Inflammatory macrophage treated with lipopolysaccharide for 4 hours (primary cell): ENCODE measurements at regions not wholly inside any gene's neighbourhood (a gene's known extent, or its start where the extent isn't known, plus 50 kb on each side); places are given as distances from the start of the nearest gene placed in this dataset.
A peak's percentile ranks its signal among the peaks of the same experiment; 100 is the strongest.

ENCODE experiments used
- DNase-seq: peaks from one replicate; pipeline ENCODE4 v3.0.0-alpha.2; 2020

DNA sequence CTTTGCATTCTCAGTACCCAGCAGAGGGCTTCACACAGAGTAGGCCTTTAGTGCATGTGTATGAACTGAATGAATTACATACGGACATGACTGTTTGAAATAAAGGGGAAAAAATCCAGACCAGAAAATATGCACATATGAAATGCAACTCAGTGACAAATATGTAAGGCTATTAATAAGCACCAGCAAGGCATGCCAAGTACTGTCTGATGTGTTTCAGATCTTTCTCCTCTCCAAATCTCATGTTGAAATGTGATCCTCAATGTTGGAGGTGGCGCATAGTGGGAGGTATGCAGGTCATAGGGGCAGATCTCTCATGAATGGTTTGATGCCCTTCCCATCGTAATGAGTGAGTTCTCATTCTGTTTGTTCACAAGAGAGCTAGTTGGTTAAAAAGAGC is 87.3 kb upstream of the TOMM7 start:
- no peak for DNase-seq

DNA sequence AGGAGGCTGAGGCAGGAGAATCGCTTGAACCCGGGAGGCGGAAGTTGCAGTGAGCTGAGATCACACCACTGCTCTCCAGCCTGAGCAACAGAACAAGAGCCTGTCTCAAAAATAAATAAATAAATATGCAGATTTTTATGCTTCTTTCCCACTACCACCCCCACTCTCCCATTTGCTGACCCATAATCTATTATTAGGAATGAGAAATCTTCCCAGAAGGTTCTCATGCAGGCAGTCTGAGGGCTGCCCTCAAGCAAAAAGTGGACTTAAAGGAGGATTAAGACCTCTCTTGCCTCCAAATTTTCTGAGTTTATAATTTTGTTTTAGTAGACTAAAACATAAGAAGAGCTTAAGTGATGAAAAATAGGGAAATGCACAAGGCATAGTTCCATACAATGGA is 85.2 kb upstream of the TOMM7 start:
- no peak for DNase-seq

DNA sequence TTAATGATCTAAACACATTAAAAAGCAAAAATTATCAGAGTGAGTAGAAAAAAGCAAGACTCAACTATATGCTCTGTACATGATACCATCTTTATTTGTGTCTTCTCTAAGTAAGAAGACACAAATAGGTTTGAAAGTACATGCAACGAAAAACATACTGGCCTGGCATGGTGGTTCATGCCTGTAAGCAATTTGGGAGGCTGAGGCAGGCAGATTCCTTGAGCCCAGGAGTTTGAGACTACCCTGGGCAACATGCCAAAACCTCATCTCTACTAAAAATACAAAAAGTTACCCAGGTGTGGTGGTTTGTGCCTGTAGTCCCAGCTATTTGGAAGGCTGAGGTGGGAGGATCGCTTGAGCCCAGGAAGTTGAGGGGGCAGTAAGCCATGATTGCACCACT is 78.1 kb upstream of the TOMM7 start:
- DNase-seq = no peak

DNA sequence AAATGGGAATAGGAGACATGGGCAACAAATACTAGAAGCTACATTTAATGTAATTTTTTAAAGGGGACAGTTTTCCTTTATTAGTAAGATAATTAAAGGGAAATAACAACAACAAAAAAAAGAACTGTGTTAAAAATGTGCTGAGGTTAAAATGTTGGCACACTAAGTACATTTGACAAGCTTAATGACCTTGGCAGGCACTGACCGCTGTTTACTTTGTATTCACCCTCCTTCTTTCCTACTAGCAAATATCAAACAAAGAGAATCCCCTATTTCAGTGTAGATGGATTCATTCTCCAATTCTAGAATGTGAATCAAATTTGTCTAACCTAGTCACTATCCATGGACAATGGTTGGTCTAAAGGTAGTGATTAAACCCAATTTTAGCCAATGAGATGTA is 77.5 kb upstream of the TOMM7 start:
- no peak for DNase-seq

DNA sequence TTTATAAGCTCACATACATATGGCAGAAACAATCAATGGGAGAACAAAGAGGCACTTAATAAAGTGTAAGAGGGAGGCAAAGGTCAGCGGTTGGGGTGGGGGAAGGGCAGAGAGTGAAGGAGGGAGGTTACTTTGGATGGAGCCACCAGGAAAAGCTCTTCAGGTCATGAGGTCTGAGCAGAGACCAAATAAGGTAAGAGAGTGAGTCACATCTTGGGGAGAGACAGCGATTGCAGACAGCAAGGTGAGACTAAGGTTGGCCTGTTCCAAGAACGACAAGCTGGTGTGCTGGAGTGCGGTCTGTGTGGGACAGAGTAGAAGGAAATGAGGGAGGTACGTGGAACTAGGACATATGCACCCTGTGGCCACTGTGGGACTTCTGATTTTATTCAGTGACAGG is 74.3 kb upstream of the TOMM7 start:
- DNase-seq = no peak

DNA sequence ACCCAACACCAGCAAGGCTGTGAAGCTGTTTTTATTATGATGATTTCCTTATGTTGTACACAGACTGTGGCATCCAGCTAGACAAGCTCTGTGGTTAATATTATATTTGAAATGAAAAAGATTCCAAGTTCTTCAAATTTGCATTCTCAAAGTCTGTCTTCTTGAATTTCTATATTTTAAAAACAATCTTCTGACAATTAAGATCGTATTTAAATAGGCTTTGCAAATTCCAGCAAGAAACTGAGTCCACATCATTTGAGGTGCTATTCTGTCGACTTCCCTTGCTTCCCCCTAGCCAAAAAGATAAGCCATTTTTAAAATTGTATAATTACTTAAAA is 73.1 kb upstream of the TOMM7 start:
- no peak for DNase-seq

DNA sequence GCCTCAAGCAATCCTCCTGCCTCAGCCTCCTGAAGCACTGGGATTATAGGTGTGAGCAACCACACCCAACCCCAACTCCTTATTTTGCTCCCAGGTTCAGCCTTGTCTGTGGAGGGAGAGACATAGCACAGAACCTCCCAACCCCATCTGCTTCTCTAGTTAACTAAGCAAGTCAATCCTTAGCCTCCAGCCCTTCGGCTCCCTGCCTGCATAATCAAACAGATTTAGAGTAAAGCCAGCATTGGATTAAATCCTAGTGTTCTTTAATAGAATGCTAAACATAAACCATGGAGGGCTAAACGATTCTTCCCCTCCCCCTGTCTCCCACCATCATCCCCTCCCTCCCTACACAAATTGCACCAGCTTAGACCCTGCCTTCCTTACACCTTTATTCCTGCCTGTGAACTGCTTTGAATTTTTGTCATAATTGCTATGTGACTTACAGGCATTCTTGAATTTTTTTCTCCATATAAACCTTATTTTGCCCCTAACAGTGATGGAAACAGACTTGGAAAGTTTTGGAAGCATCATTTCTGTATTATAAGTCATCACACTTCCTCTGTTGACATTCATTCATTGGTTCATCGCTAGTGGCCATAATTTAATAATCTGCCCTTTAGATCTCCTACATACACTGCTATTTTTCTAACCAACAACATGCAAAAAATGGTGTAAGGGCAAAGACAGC is 72.6 kb upstream of the TOMM7 start:
- no peak for DNase-seq

DNA sequence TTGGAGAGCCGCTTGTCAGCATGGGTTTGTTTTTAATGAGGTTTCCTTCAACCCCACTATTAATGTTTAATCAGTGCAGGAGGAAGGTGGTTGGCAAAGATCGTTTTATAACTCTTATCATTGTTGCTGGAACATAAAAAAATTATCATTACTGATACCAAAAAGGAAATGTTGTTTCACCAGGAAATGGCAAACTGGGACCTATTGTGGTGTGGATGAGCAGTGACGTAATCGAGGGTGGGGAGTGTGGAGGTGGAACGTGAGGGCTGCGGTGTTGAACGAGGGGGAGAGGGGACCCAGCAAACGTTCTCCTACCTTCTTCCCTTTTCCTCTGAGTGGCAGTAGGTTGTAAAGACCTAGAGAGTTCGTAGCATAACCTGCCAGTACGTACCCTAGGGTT is 71.9 kb upstream of the TOMM7 start:
- no peak for DNase-seq

DNA sequence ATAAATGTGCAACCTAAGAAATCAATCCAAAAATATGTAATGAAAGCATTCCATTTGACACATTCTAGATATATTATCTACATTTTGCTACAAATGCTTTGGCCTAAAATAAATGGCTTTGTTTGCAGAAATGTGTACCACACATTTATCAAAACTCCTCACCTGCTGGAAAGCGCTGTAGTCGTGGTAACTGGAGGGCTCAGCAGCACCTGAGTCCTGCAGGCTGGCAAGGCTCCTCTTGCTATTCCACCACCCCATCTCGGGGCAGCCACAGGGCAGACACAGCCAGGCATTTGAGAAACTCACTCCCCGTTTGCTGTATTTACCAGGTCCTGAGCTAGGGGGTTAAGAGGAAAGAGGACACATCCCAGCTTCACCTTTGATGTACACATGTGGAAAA is 68.1 kb upstream of the TOMM7 start:
- DNase-seq = no peak

DNA sequence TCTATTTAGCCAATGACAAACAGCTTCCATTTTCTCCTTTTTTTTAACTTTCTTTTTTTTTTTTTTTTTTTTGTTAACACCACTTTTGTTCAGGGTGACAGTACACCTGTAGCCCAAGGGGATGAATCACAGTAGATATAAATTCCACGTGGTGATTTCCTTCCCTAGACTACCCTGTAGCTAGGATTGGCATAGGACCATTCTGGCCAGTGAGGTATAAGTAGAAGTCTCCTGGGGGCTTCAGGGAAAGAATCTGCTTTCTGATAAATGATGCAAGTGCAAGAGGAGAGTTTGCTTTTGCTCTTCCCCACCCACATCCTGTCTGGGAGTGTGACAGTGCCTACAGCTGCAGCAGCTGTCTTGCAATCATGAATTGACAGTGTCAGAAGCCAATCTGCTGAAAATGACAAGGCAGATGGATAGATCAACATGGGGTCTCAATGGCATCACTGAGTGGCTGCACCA is 63.2 kb upstream of the TOMM7 start:
- peak; percentile 91 for DNase-seq

DNA sequence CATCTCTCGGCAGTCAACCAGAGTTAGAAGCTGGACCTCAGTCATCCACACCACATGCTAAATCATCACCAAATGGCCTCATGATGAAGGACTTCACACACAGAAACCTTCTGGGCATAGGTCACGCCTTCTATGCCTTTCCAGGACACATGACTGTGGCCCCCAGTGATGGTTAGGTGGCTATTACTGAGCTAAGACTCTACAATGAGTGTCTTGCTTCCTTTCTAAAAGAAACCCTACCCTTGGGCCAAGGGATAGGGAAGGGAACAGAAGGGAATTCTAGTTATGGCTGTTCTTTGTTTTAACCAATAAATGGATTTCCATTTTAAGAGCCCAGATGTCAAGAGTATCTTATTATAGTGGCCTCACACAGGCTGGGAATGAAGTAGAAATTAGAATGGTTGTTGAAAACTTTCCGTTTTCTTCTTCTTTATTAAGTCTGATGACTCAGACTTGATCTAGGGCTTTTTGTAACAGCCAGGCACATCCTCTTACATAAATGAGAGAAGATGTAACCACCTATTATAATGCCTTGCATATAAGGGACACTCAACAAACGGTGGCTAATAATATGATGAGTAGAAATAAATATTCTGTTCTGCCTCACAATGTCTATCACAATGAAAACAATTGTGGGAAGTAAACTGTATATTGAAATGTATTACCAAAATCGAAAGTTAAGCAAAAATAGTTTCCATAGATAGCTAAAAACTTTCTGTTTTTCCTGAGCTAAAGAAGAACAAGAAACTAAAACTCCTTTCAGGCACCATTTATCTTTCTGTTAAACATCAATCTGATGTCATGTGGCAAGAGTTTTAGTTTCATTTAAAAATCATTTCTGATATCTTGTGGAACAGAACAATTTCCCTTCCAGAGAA is 62.5 kb upstream of the TOMM7 start:
- peak; percentile 84 for DNase-seq

DNA sequence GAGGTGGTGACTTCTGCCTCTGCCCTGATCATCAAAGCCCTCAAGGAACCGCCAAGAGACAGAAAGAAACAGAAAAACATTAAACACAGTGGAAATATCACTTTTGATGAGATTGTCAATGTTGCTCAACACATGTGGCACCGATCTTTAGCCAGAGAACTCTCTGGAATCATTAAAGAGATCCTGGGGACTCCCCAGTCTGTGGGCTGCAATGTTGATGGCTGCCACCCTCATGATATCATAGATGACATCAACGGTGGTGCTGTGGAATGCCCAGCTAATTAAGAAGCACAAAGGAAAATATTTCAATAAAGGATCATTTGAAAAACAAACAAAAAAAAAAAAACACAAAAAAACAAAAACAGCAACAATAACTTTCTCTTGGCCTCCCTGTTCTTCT is 59.5 kb upstream of the TOMM7 start:
- peak; percentile 63 for DNase-seq

DNA sequence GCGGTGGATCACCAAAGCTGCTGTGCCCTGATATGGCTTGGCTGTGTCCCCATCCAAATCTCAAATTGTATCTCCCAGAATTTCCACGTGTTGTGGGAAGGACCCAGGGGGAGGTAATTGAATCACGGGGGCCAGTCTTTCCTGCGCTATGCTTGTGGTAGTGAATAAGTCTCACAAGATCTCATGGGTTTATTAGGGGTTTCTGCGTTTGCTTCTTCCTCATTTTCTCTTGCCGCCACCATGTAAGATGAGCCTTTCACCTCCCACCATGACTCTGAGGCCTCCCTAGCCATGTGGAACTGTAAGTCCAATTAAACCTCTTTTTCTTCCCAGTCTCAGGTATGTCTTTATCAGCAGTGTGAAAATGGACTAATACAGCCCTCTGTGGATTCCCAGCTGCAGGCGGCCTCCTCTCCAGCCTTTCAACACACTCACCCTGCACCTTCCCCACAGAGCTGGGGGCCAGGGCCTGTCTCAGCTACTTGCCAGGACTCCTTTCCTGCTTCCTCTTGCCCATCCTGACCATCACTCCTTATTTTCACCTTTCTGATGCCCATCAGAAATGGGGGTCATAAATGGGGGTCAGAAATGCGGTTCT is 57.2 kb upstream of the TOMM7 start:
- peak; percentile 53 for DNase-seq

DNA sequence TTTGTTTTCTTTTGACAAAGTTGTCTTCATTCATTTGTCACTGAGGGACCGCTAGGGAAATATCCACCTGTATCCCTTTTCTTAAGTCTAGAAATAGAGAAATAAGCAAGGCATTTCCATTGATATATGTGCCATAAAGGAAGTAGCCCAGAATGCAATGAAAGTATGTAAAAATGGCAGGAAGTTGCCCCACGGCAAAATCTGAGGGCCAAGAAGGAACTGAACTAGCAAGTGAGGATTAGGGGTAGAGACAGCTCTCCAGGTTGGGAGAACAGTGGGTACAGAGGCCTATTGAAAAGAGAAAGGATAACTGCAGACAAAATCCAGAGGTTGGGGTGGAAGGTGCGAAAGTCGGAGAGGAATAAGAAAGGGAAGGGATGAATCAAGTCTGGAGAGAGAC is 56.6 kb upstream of the TOMM7 start:
- DNase-seq = peak; percentile 42

DNA sequence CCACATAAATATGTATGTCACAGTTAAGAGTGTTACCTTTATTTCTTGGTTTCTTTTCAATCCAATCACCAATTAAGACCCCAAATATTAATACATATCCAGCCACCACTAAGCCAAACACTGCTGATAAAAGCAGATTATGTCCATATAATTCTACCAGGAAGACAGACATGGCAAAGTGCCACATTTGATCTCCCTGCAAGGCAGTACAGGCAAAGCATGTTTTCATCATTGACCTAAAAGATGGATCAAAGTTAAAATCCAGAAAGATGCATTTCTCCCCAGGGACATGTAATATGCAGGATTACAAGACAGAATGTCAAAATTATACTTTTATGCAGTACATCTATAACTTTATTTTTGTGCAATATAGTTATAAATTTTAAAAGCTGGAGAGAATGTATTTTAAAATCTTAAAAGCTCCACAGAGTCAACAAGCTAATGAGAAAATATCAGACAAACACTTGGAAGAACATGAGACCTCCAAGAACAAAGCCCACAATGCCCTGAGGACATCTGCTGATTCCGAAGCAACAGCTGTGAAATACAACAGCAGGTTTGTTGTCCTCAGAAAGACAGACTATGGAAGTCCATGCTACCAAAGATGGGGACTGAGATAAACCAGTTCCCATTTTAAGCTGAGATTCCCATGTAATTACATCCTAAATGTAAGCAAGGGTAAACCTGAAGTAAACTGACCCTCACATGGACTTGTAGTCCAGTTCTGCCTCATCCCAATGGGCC is 54.5 kb upstream of the TOMM7 start:
- DNase-seq = no peak

DNA sequence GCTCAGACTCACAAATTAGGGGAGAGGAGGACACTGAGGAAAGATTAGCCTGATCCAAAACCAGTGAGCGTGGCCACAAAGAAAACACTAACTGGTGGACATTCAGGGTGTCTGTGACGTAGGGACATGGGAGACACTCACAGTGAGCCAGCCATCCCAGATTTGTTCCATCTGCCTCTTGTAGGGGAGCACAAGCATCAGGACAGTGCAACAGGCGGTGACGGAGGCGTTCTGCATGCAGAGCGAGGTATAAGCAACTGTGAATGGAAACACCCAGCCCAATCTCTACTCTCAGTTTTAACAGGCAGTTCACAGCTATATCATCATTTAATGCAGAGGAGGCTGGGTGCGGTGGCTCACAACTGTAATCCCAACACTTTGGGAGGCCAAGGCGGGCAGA is 52.8 kb upstream of the TOMM7 start:
- no peak for DNase-seq

DNA sequence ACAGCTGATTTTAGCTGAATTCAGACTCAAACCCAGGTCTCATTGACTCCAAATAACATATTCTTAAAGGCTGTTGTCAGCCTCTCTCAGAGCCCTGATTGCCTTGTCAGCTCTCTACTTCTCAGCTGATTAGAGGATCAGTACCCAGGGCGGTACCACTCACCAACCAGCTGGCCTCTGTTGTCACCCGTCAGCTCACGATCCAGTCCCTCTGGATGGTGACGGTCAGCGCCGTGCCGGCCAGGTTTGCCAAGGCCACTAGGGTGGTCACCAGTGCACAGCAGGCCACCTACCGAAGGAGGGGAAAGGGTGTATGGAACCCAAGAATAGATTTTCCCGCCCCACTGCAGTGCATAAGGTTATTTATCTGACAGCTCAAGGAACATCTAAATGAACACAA is 52.3 kb upstream of the TOMM7 start:
- no peak for DNase-seq
